Hepatocyte (in vitro differentiated cells): ENCODE measurements at regions not wholly inside any gene's neighbourhood (a gene's known extent, or its start where the extent isn't known, plus 50 kb on each side); places are given as distances from the start of the nearest gene placed in this dataset.
A peak's percentile ranks its signal among the peaks of the same experiment; 100 is the strongest.

Experiments
- DNase-seq: peaks from one replicate; pipeline ENCODE4 v3.0.0-alpha.2; 2016; ENCODE audit warnings: low spot score
- H2AFZ ChIP-seq: fragments of 200-600 bp; sonication (generic); 2 replicates; pipeline ENCODE4 v1.6.0; 2016; ENCODE audit warnings: antibody characterized with exemption, mild to moderate bottlenecking
- H3K27ac ChIP-seq: fragments of 200-600 bp; sonication (generic); 2 replicates; pipeline ENCODE4 v1.5.1; 2016; ENCODE audit warnings: mild to moderate bottlenecking
- H3K27me3 ChIP-seq: fragments of 200-600 bp; sonication (generic); 2 replicates; pipeline ENCODE4 v1.6.1; 2016
- H3K36me3 ChIP-seq: fragments of 200-600 bp; sonication (generic); replicated peaks from 2 replicates; pipeline ENCODE4 v1.5.1; 2016; ENCODE audit warnings: low read depth; ENCODE audit not compliant: insufficient read depth
- H3K4me1 ChIP-seq: fragments of 200-600 bp; sonication (generic); 2 replicates; pipeline ENCODE4 v1.5.1; 2016; ENCODE audit warnings: mild to moderate bottlenecking, moderate library complexity; ENCODE audit not compliant: insufficient read depth
- H3K4me2 ChIP-seq: fragments of 200-600 bp; sonication (generic); 2 replicates; pipeline ENCODE4 v1.6.0; 2016
- H3K4me3 ChIP-seq: fragments of 200-600 bp; sonication (generic); 2 replicates; pipeline ENCODE4 v1.5.1; 2016; ENCODE audit warnings: mild to moderate bottlenecking
- H3K79me2 ChIP-seq: fragments of 200-600 bp; sonication (generic); 2 replicates; pipeline ENCODE4 v1.6.0; 2017; ENCODE audit warnings: mild to moderate bottlenecking
- H3K9me2 ChIP-seq: fragments of 200-600 bp; sonication (generic); replicated peaks from 2 replicates; pipeline ENCODE4 v1.6.0; 2017; ENCODE audit warnings: mild to moderate bottlenecking; ENCODE audit not compliant: insufficient read depth
- H3K9me3 ChIP-seq: fragments of 200-600 bp; sonication (generic); 2 replicates; pipeline ENCODE4 v1.5.1; 2016; ENCODE audit warnings: low read depth, mild to moderate bottlenecking
- H4K20me1 ChIP-seq: fragments of 200-600 bp; sonication (generic); 2 replicates; pipeline ENCODE4 v1.6.0; 2016; ENCODE audit warnings: mild to moderate bottlenecking; ENCODE audit not compliant: insufficient read depth, poor library complexity, severe bottlenecking
- EZH2 ChIP-seq: fragments of 200-600 bp; sonication (generic); IDR thresholded peaks from 2 replicates; pipeline ENCODE4 v1.6.1; 2016; ENCODE audit warnings: antibody characterized with exemption, mild to moderate bottlenecking, borderline replicate concordance
- EZH2phosphoT487 ChIP-seq: fragments of 200-600 bp; sonication (generic); IDR thresholded peaks from one replicate; pipeline ENCODE4 v1.6.1; 2018; ENCODE audit warnings: antibody characterized with exemption, mild to moderate bottlenecking, low read depth, moderate library complexity; ENCODE audit not compliant: unreplicated experiment, severe bottlenecking
- WGBS: methylation state at CpG from one replicate; pipeline ENCODE4 v1.1.6; 2016; ENCODE audit warnings: low lambda C conversion rate; ENCODE audit errors: missing lambda C conversion rate; 5-methylcytosine and 5-hydroxymethylcytosine counted together
- TF ChIP-seq, protein P1 (sequence below): fragments of 200-600 bp; sonication (generic); IDR thresholded peaks from 2 replicates; pipeline ENCODE4 v1.5.1; 2016; ENCODE audit warnings: antibody characterized with exemption, mild to moderate bottlenecking; ENCODE audit not compliant: poor library complexity

DNA sequence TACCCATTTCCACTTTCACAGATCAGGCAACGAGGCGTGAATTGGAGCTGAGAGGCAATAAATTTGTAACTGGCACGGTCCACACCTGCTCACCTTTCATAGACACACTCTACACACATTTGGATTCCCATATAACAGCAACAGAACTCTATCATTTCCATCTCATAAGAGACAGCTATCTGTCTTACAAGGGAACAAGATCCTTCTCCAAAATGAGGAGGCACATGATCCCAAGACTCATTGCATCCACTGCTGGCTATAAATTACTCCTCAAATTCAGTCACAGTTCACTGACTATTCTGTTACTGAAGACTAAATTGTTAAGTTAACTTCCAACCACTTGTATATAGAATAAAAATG, 342.8 kb downstream of the MATN1 start:
- no peak overlapping the region for H3K27ac ChIP-seq
- no peaks in the 10 kb centered on the region for H3K36me3 ChIP-seq
- H3K4me3 ChIP-seq: no peak overlapping the region
- WGBS: 4% methylated on average over 3 of the region's 3 CpGs
- H3K4me2 ChIP-seq: no peak overlapping the region
- H3K79me2 ChIP-seq: no peaks in the 10 kb centered on the region
- H4K20me1 ChIP-seq: no peaks in the 10 kb centered on the region
- TF ChIP-seq EZH2phosphoT487: no peak
- TF ChIP-seq, protein P1, sequence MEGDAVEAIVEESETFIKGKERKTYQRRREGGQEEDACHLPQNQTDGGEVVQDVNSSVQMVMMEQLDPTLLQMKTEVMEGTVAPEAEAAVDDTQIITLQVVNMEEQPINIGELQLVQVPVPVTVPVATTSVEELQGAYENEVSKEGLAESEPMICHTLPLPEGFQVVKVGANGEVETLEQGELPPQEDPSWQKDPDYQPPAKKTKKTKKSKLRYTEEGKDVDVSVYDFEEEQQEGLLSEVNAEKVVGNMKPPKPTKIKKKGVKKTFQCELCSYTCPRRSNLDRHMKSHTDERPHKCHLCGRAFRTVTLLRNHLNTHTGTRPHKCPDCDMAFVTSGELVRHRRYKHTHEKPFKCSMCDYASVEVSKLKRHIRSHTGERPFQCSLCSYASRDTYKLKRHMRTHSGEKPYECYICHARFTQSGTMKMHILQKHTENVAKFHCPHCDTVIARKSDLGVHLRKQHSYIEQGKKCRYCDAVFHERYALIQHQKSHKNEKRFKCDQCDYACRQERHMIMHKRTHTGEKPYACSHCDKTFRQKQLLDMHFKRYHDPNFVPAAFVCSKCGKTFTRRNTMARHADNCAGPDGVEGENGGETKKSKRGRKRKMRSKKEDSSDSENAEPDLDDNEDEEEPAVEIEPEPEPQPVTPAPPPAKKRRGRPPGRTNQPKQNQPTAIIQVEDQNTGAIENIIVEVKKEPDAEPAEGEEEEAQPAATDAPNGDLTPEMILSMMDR: no peak
- no peak for TF ChIP-seq EZH2
- H3K9me2 ChIP-seq: no peaks in the 10 kb centered on the region
- peaks cover 26% of the 10 kb centered on the region for H3K4me1 ChIP-seq
- H2AFZ ChIP-seq: no peak overlapping the region
- no peak for DNase-seq
- no peaks in the 10 kb centered on the region for H3K9me3 ChIP-seq
- H3K27me3 ChIP-seq: no peaks in the 10 kb centered on the region

DNA sequence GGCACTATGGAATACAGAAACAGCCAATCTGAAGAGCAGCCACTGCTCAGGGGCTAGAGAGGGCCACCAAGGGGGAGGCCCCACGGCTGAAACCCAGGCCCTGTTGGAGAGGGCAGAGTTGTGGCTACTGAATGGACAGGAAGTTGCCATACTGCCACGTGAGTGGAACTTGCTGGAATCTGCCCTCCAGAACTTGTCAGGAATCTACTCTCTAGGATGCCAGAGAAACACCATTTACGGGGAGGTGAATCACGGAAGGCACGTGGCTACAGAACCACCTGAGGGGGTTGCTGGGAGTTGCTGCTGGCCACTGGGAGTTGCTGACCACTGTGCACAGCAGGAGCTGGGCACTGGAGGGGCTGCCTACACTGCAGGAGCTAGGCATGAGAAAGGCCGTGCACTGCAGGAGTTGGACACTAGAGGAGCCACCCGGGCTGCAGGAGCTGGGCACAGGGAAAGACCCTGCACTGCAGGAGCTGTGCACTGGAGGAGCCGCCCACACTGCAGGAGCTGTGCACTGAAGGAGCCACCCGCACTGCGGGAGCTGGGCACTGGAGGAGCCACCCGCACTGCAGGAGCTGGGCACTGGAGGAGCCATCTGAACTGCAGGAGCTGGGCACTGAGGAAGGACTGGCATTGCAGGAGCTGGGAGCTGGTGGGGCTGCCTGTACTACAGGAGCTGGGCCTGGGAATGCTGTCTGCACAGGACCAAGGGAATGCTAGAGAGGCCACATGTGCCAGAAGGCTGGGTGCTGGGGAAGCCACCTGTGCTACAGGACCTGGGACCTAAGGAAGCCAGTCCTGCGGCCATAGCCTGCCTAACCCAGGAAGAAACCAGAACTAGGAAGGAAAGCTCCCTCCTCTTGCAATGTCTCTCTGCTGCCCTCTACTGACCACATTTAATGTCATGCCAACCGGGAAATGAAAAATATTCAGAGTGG, 343.4 kb downstream of the MATN1 start:
- no peaks in the 10 kb centered on the region for H3K36me3 ChIP-seq
- H3K79me2 ChIP-seq: no peaks in the 10 kb centered on the region
- DNase-seq: peak; percentile 89
- H3K27ac ChIP-seq: peak overlapping the region; percentile 67
- H3K27me3 ChIP-seq: no peaks in the 10 kb centered on the region
- H3K4me2 ChIP-seq: peak overlapping the region; percentile 38
- no peak overlapping the region for H3K4me3 ChIP-seq
- peaks cover 21% of the 10 kb centered on the region for H3K4me1 ChIP-seq
- no peaks in the 10 kb centered on the region for H3K9me2 ChIP-seq
- 54% methylated on average over 13 of the region's 13 CpGs for WGBS
- no peak overlapping the region for H2AFZ ChIP-seq
- H4K20me1 ChIP-seq: no peaks in the 10 kb centered on the region
- H3K9me3 ChIP-seq: no peaks in the 10 kb centered on the region
- TF ChIP-seq, protein P1: peak; percentile 73
- no peak for TF ChIP-seq EZH2

DNA sequence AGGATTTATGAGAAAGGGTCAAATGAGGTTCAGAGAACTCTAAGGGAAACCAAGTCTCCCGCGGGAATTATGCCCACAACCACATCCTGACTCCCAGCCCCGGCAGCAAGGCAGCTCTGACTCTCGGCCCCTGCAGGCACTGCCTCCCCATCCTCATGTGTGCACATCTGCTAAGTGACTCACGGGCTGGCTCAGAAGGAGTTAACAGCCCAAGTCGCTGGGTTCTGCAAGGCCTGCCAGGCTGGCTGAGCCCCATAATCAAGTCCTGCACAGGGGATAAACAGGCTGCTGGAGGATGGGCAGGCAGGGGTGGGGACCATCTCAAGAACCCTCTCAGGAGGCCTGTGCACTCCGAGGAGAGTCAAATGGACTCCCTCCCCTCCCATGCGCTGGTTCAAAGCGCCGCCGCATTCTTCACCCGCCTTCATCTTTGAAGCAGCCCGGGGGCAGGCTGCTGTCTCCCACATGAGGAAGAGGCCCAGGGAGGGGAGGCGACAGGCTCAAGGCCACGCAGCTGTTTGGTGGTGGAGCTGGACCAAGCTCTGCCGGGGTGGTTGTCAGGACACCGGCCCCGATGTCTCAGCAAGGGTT, 344.3 kb downstream of the MATN1 start:
- Histone ChIP-seq H3K4me2 (peak overlapping the region; percentile 38), H4K20me1 (no peaks in the 10 kb centered on the region), H3K27me3 (no peaks in the 10 kb centered on the region), H3K4me3 (no peak overlapping the region), H3K9me2 (no peaks in the 10 kb centered on the region), H2AFZ (no peak overlapping the region), H3K36me3 (no peaks in the 10 kb centered on the region), H3K9me3 (no peaks in the 10 kb centered on the region), H3K79me2 (no peaks in the 10 kb centered on the region), H3K27ac (peak overlapping the region; percentile 67), H3K4me1 (peaks cover 21% of the 10 kb centered on the region)
- peak; percentile 67 for DNase-seq
- no peak for TF ChIP-seq EZH2phosphoT487
- no peak for TF ChIP-seq EZH2
- TF ChIP-seq, protein P1: no peak
- WGBS: 35% methylated on average over 18 of the region's 18 CpGs
